Keratinocyte (primary cell): ENCODE measurements at regions not wholly inside any gene's neighbourhood (a gene's known extent, or its start where the extent isn't known, plus 50 kb on each side); places are given as distances from the start of the nearest gene placed in this dataset.

Experiments
- DNase-seq: peaks from one replicate; pipeline ENCODE4 v3.0.0-alpha.2; 2011; ENCODE audit warnings: low read depth, missing footprints, low spot score
- FAIRE-seq: peaks from 2 replicates; lab custom pipeline; 2011; peaks lifted over from hg19 to GRCh38; lab: Jason Lieb, UNC
- H2AFZ ChIP-seq: 2 replicates; pipeline ENCODE4 v1.6.0; 2012; ENCODE audit warnings: low read length, control low read depth, inconsistent platforms; ENCODE audit not compliant: control insufficient read depth
- H3K27ac ChIP-seq: 2 replicates; pipeline ENCODE4 v1.5.1; 2011; ENCODE audit warnings: low read length; ENCODE audit not compliant: control insufficient read depth, insufficient read depth
- H3K27me3 ChIP-seq: 3 replicates; pipeline ENCODE4 v1.6.0; 2011; ENCODE audit warnings: low read length; ENCODE audit not compliant: control insufficient read depth, insufficient read depth; ENCODE audit errors: extremely low read depth
- H3K36me3 ChIP-seq, 2 experiments: 2 replicates in 1 of 2; 3 replicates in 1 of 2; pipeline ENCODE4 v1.5.1; 2011; ENCODE audit warnings: low read length in 2 of 2, mild to moderate bottlenecking in 1 of 2; ENCODE audit not compliant: control insufficient read depth in 2 of 2, insufficient read depth in 2 of 2; ENCODE audit errors: extremely low read depth in 1 of 2
- H3K4me1 ChIP-seq: 3 replicates; pipeline ENCODE4 v1.5.1; 2011; ENCODE audit warnings: low read length; ENCODE audit not compliant: control insufficient read depth, insufficient read depth; ENCODE audit errors: extremely low read depth
- H3K4me2 ChIP-seq: 3 replicates; pipeline ENCODE4 v1.6.0; 2011; ENCODE audit warnings: low read depth, low read length; ENCODE audit not compliant: control insufficient read depth, insufficient read depth; ENCODE audit errors: extremely low read depth
- H3K4me3 ChIP-seq, 3 experiments: fragments of 200-600 bp in 1 of 3; sonication (generic) in 1 of 3; 2 replicates in 2 of 3; 3 replicates in 1 of 3; pipeline ENCODE4 v1.5.1; 2011 to 2016; ENCODE audit warnings: low read length in 3 of 3, mild to moderate bottlenecking in 3 of 3, control low read depth in 2 of 3, inconsistent platforms in 1 of 3, low read depth in 1 of 3, mixed read lengths in 1 of 3, mixed run types in 1 of 3, moderate library complexity in 1 of 3; ENCODE audit not compliant: control insufficient read depth in 2 of 3, insufficient read depth in 2 of 3; ENCODE audit errors: extremely low read depth in 1 of 3
- H3K79me2 ChIP-seq: 2 replicates; pipeline ENCODE4 v1.6.0; 2012; ENCODE audit warnings: low read length; ENCODE audit not compliant: control insufficient read depth, insufficient read depth
- H3K9ac ChIP-seq: 3 replicates; pipeline ENCODE4 v1.6.0; 2011; ENCODE audit warnings: low read length; ENCODE audit not compliant: control insufficient read depth, insufficient read depth; ENCODE audit errors: extremely low read depth
- H3K9me1 ChIP-seq: 3 replicates; pipeline ENCODE4 v1.6.0; 2011; ENCODE audit warnings: low read length; ENCODE audit not compliant: control insufficient read depth, insufficient read depth; ENCODE audit errors: extremely low read depth
- H3K9me3 ChIP-seq: 2 replicates; pipeline ENCODE4 v1.5.1; 2012; ENCODE audit warnings: low read depth, low read length; ENCODE audit not compliant: control insufficient read depth
- H4K20me1 ChIP-seq: 3 replicates; pipeline ENCODE4 v1.6.0; 2011; ENCODE audit warnings: low read length; ENCODE audit not compliant: control insufficient read depth, insufficient read depth; ENCODE audit errors: extremely low read depth
- CTCF ChIP-seq, 3 experiments: IDR thresholded peaks in 1 of 3; conservative IDR thresholded peaks in 1 of 3; optimal IDR thresholded peaks in 1 of 3; 2 replicates in 2 of 3; 3 replicates in 1 of 3; pipeline versions ENCODE3 to v1.5.1; 2011; ENCODE audit warnings: low read length in 3 of 3, mild to moderate bottlenecking in 3 of 3, moderate library complexity in 2 of 3, control low read depth in 1 of 3, inconsistent platforms in 1 of 3; ENCODE audit not compliant: insufficient read depth in 2 of 3; ENCODE audit errors: extremely low read depth in 1 of 3
- EZH2 ChIP-seq: IDR thresholded peaks from one replicate; pipeline ENCODE4 v1.6.1; 2012; ENCODE audit warnings: inconsistent platforms, mild to moderate bottlenecking, low read length, moderate library complexity
- dilution Hi-C: fragments of 300-500 bp; cut with MboI; formaldehyde crosslinking; loops from one replicate; pipeline ENCODE4 v1.7.0; 2020; ENCODE audit warnings: low sequenced_read_pairs; ENCODE audit not compliant: extremely low pct_ligation_motif_present

GRCh38 chr12:58640314-58640713 lies 280.0 kb downstream of the LRIG3 start:
- Histone ChIP-seq H3K9ac (no peak overlapping the region), H3K79me2 (no peaks in the 10 kb centered on the region), H2AFZ (no peak overlapping the region), H3K4me1 (no peaks in the 10 kb centered on the region), H3K27ac (no peak overlapping the region), H3K36me3 (no peaks in the 10 kb centered on the region), H4K20me1 (no peaks in the 10 kb centered on the region), H3K9me3 (no peaks in the 10 kb centered on the region), H3K4me3 (no peak overlapping the region), H3K4me2 (no peak overlapping the region), H3K27me3 (no peaks in the 10 kb centered on the region), H3K9me1 (no peaks in the 10 kb centered on the region)
- TF ChIP-seq EZH2 (no peak), CTCF (optimal IDR thresholded peaks at IDR 0.05 in 1 of 3, IDR thresholded peaks at IDR 0.05 in 1 of 3, conservative IDR thresholded peaks at IDR 0.05 in 1 of 3; ENCODE audit: extremely low read depth in 1 of 3, insufficient read depth in 2 of 3, low read length in 3 of 3) (no peak)
- dilution Hi-C loops, result no loop called here
- DNase-seq (no peak), FAIRE-seq (no peak)

- Histone ChIP-seq H3K9ac (no peak overlapping the region), H3K79me2 (no peaks in the 10 kb centered on the region), H3K9me1 (no peaks in the 10 kb centered on the region), H3K4me3 (no peak overlapping the region), H3K4me1 (peaks cover 3% of the 10 kb centered on the region), H3K4me2 (no peak overlapping the region), H3K9me3 (no peaks in the 10 kb centered on the region), H3K27me3 (no peaks in the 10 kb centered on the region), H4K20me1 (no peaks in the 10 kb centered on the region), H3K27ac (no peak overlapping the region), H3K36me3 (no peaks in the 10 kb centered on the region), H2AFZ (no peak overlapping the region)
- dilution Hi-C loops, result no loop called here
- no peak for DNase-seq
- FAIRE-seq, result no peak
- TF ChIP-seq CTCF (optimal IDR thresholded peaks at IDR 0.05 in 1 of 3, IDR thresholded peaks at IDR 0.05 in 1 of 3, conservative IDR thresholded peaks at IDR 0.05 in 1 of 3; ENCODE audit: extremely low read depth in 1 of 3, insufficient read depth in 2 of 3, low read length in 3 of 3) (no peak), EZH2 (no peak)
Measured at GRCh38 chr12:58645946-58646345, 274.4 kb downstream of the LRIG3 start.
